Embryonic facial prominence (tissue), 1 donor: ENCODE measurements at regions not wholly inside any gene's neighbourhood (a gene's known extent, or its start where the extent isn't known, plus 50 kb on each side); places are given as distances from the start of the nearest gene placed in this dataset.
"Not testable (repeated sequence)": the region's sequence is repeated elsewhere in the genome, so short reads cannot be mapped to it uniquely, and the experiment has no call there.

Experiments
- DNase-seq: peaks from one replicate; pipeline ENCODE4 v3.0.0-alpha.2; 2016; ENCODE audit errors: extremely low spot score

DNA sequence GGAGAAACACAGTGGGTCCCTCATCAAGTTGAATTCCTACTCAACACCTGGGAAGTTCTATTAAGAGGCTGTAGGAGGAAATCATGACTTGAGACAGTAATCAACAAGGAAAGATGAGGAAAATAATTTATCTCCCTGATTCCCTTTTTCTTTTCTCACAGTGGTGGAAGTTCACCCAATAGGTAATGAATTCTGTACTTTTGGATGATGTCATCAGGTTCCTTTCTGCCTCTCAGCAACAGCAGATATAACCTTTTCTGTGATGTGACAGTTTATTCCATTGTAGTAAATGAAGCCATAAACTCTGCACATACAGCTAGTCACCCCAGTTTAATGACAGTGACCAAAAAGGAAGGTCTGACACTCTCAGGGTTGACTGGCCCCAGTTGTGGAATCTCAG lies 1265.0 kb downstream of the NXPH1 start:
- no peak for DNase-seq

DNA sequence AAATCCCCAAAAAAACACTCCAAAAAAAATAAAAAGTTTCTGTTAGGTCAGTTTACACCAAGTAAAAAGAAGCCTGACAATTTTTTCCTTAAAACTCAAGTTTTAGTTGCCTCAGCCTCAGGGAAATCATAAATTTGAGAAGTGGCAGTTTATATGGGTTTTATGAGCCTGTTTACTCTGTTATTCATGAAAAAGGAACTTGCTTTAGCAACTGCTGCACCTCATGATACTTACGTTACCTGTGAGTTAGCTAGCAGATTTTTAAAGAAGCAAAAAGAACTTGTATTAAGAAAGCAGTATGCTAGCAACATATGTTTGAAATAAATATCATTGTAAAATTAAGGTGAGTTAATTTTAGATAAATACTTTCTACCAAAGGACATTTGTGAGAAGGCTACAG lies 1264.5 kb upstream of the PHF14 start:
- no peak for DNase-seq

DNA sequence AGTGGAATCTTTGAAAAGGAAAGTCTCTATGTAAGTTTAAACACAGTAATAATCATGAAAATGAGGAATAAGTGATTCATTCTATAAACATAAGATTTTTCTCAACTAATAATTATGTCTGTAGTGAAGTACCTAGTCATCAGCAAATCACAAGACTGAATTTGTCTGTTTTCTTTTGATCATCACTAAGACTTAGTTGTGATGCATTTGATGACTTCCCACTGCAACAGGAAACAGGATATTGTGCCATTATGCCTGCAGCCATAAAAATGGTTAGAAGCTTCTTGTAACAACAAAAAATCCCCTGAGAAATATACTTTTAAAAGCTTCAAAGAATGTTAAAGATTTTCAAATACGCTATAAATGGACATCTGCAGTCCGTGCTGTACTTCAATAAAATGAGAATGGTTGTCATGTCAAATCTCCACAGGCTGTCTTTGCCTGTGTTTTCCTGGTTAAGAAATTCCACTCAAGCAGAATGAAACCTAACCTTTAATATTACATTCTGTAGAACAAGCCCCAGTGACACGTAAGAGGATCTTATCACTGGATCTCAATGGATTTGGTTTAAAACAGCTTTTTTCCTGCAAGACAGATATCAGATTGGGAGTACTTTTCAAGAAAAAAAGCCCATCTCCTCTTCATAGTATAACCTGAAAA lies 1262.3 kb upstream of the PHF14 start:
- no peak for DNase-seq

DNA sequence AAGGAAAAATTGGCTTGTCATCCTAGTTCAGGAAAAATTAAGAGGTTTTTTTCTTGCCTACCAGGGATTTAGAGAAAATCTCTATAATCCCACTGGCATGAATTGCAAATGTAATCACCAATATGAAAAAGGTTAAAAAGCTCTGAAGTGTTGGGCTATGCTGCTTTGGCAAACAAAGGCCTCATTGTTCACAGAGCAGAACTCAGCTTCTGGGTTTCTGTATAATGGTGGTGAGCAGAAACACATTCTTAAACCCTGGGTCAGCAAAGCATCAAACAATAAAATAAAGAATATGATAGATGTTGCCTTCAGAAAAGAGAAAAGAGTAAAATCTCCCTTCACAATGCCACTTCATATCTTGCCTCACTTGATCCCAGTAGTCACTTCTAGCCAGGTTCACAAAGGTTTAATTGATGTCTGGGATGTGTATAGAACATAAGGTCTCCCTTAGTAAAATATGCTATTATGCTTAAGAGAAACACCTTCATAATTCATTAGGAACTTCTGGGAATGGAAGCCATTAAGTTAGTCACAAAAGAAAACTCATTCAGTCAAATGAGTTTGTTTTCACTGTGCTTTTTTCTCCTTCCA lies 1255.5 kb upstream of the PHF14 start:
- no peak for DNase-seq

DNA sequence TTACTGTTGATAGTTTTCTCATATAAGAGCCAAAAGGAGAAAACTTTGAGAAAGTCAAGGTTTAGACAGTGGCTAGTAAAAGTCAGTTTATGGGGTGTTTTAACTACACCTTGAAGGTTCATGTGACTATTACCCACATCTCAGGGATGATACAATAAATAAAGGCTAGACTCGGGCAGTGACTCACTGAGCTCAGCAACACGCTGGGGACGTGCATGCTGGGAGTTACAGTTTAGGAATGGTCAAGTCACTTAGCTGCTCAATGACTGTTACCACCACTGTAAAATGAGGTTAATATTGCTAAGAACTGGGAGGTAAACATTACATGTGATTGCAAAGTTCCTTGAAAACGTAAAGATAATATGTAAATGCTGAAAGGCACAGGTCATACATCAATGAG lies 1254.4 kb upstream of the PHF14 start:
- no peak for DNase-seq

DNA sequence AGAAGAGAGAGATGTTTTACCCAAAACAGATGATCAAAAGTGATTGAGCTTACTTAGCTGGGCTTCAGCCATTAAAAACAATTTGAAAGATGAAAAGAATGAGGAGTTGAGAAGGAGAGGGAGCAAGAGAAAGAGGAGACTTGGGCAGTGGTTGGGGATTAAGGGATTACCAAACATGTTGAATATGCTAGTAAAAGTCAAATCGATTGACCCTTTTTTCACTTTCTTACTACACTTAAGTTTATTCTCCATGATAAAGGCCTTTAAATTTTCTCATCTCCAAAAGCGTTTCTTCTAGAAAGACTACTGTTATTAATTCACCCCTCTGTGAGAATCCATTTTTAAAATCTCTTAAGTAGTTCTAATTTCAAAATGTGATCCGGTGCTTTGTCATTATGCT lies 1254.0 kb upstream of the PHF14 start:
- DNase-seq: no peak

DNA sequence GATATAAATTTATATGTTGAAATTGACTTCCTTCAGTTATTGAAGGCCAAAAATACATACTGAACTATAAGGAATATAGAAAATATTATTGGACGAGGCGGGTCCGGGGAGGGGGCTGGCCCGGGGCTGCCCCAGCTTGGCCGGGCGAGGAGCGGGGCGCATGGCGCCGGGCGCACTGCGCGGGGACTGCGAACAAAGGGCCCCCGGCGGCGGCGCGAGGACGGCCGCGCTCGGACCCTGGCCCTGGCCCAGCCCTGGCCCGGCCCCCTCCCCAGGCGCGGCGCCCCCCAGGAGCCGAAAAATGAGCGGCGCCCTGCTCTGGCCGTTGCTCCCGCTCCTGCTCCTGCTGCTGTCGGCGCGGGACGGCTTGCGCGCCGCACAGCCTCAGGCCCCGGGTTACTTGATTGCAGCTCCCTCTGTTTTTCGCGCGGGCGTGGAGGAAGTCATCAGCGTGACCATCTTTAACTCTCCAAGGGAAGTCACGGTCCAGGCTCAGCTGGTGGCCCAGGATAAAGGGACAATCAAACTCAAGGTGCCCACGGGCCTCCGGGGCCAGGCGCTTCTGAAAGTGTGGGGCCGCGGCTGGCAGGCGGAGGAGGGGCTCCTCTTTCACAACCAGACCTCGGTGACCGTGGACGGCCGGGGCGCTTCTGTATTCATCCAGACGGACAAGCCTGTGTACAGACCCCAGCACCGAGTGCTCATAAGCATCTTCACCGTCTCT lies 1247.6 kb upstream of the PHF14 start:
- DNase-seq: not testable (repeated sequence)

DNA sequence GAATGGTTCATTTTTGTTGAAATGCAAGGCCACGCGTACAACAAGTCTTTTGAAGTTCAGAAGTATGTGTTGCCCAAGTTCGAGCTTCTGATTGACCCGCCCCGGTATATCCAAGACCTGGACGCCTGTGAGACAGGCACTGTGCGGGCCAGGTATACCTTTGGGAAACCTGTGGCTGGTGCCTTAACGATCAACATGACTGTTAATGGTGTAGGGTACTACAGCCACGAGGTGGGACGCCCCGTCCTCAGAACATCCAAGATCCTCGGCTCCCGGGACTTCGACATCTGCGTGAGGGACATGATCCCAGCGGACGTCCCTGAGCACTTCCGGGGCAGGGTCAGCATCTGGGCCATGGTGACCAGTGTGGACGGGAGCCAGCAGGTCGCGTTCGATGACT lies 1246.9 kb upstream of the PHF14 start:
- not testable (repeated sequence) for DNase-seq

DNA sequence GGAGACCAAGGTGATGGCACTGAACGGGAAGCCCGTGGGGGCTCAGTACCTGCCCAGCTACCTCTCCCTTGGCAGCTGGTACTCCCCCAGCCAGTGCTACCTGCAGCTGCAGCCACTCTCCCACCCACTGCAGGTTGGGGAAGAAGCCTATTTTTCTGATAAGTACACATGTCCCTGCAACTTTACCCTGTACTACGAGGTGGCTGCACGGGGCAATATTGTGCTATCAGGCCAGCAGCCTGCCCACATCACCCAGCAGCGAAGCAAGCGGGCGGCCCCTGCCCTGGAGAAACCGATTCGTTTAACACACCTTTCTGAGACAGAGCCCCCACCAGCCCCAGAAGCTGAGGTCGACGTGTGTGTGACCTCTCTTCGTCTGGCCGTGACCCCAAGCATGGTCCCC lies 1246.2 kb upstream of the PHF14 start:
- not testable (repeated sequence) for DNase-seq

DNA sequence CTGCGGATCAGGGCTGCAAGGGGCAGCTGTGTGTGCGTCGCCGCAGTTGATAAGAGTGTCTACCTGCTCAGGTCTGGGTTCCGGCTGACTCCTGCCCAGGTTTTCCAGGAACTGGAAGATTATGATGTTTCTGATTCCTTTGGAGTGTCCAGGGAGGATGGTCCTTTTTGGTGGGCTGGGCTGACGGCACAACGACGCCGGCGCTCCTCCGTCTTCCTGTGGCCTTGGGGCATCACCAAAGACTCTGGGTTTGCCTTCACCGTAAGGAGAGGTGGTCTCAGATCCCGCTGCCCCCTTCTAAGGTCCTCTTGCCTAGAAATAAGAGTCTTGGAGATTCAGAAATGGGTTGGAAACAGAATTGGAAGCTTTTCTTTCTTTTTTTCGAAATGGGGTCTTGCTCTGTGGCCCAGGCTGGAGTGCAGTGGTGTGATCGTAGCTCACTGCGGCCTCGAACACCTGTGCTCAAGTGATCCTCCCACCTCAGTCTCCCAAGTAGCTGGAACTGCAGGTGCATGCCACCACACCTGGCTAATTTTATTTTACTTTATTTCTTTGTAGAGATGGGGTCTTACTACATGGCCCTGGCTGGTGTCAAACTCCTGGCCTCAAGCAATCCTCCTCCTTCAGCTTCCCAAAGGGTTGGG lies 1245.5 kb upstream of the PHF14 start:
- DNase-seq: not testable (repeated sequence)

DNA sequence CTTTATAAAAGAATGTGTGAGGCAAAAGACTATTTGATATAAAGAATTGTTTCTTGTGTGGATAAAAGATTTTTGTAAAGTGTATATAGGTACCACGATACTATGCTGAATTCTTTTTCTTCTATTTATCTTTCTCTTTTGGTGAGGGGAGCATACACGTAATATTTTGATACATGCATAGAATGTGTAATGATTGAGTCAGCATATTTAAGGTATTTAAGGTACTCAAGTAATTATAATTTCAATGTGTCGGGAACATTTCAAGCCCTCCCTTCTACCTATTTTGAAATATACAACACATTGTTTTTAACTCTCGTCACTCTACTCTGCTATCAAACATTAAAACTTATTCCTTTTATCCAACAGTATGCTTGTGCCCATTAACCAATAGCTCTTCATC lies 1221.6 kb upstream of the PHF14 start:
- DNase-seq: no peak

DNA sequence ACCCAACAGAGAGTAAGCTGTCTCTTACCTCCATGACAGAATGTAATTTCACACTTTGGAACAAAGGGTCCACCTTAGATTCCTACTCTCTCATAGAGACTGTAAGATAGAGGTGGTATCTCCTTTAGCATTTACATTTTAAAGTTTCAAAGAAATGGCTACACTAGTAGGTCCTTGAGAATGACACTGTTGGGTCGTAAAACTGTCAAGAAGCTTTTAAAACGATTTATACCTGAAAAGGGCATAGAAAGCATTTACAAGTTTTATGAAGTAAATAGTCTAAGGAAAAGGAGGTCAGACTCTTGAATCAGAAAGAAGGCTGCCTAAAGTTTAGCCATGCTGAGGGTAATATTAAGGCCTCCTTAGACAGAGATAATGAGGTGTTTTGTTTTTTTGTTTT lies 1212.4 kb upstream of the PHF14 start:
- no peak for DNase-seq

DNA sequence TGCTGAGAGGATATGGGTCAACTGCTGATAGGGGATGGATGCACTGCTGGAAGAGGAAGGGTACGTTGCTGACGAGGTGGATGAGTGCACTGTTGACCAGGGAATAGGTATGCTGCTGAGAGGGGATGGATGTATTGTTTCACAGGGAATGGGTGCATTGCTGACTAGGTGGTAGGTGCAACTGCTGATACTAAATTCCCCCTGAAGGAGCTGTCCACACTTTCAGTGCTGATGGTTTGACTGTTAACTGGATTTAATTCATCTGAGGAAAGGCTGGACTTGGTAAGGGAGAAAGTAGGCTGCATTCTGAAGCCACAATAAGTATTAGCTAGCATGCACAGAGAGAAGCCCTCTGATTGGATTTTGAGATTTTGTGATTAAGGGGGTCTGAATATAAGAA lies 1196.8 kb upstream of the PHF14 start:
- no peak for DNase-seq

DNA sequence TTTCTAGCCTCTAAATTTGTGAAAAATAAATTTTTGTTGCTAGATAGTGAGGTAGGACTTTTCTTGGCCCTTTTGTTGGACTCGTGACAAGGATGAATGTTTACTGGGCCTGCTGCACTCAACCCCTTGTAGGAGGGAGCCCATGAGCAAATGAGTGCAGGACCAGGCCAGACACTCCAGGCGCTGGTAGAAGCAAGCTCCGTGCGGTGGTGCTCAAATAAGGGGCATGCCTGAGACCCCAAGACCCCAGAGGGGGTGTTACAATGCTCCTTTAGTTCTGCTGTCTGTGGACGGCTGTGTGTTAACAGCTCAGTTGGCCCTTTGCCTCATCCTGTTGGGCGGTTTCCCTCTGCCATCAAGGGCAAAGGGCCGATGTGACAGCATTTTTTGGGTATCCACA lies 1195.3 kb upstream of the PHF14 start:
- DNase-seq: no peak

DNA sequence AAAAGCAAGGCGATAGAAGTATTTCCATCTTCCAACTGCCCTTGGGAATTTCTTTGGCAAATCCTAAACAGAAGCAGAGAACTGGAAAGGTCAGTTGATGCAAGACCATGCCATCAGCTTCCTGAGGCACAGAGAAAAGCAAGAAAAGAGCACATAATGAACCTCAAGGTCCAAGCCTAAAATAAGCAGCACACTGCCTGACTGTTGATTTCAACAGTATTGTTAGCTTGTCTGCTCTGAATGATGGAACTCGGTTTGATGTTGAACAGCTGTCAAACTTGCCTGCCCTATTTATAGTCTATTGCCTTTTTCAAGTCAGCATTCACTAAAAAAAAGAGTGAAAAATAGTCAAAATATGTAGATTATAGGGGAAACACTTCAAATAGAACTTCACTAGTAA lies 1192.0 kb upstream of the PHF14 start:
- DNase-seq: no peak

DNA sequence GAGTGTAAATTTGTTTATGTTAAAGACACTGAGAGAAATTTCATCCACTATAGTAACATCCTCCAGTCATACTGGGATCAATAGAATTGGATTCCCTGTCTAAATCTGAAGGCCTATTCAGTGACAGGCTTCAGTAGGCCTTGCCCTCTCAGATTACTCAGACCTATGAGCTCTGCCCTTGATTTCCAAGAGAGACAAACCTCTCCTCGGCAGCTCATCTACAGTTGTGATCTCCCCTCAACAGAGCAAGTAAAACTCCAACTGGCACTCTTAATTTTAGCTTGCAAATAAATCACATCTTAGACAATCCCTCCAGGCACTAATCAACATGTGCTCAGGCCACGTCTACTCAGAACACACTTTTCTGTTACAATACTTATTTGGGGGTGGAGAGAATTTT lies 1191.4 kb upstream of the PHF14 start:
- DNase-seq: no peak

DNA sequence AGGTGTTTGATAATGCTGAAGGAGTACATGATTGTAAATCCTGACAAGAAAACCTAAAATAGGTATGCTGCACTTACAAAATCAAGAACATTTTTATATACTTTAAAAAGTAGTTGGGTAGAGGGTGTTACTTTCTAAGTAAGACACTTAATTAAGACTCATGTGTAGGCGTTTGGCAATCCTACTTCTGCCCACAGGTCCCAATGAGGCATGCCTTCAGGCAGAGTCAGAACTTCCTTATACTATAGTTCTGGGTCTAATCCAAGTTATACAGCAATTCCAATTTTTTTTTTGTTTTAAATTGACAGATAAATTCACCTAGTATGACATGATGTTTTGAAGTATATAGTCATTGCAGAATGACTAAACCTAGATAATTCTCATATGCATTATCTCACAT lies 1188.5 kb upstream of the PHF14 start:
- DNase-seq: no peak

DNA sequence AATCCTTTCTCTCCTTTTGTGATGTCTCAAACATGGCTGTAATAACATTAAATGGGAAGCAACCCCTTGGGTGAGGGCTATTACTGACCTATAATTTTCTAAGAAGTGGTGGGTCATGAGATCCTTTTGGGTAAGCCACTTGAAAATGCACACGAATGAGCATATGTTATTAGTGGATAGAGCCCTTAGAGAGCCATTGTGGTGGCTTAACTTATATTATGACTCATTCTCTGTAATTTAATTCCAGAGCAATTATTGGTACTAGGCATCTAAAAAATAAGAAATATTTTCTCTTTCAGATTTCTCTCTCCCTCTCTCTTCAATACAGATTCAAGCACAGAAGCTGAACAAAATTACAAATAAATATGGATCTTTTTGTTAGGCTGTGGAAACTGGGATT lies 1177.4 kb upstream of the PHF14 start:
- DNase-seq: no peak

DNA sequence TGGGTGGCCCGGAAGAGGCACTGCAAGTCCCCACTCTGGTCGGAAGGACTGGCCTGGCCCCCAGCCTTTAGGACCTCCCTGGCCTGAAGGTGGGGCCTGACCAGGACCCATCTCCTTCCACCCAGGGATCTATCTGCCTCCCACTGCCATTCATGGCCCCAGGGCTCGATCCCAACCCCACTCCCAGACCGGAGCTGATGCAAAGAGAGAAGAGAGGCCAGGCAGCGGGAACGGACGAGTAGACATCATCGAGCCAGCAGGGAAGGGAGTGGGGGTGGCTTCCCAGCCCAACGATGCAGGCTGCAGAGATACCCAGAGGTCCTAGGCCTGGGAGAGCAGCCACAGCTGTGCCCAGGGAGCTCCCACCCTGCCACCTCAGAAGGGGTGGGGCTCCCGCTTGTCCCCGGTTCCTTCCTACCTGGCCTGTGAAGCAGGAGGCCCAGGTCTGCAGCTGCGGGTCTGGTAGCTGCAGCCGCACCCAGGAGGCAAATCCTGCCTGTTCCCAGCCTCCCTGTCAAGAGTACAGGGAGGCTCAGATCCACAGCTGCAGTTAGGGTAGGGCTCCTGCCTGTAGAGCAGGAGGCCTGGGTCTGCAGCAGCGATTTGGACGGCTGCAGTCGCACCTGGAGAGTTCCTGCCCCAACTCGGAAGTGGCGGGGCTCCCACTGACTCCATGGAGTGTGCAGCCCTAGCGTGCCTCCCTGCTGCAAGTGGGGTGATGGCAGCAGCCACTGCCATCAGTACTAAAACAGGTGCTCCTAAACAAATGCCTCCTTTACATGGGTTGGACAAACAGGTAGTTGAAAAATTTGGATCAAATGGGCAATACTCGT lies 1151.0 kb upstream of the PHF14 start:
- no peak for DNase-seq

DNA sequence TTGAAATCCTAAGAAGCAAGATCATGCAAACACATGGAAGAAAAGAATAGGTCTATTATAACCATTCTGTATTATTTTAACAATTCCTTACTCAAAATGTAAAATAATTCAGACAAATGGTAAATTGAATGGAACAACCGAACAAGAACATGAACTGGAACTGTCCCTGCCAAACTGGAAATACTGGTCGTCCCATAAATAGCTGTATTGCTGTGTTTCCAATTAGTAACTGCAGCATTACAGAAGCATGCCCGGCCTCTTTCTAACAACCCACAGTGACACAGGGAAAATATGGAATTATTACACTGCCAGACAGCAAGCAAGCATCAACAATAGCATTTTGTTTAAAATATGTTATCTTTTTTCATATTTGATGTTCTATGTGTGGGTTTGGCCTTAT lies 1138.5 kb upstream of the PHF14 start:
- DNase-seq: no peak

DNA sequence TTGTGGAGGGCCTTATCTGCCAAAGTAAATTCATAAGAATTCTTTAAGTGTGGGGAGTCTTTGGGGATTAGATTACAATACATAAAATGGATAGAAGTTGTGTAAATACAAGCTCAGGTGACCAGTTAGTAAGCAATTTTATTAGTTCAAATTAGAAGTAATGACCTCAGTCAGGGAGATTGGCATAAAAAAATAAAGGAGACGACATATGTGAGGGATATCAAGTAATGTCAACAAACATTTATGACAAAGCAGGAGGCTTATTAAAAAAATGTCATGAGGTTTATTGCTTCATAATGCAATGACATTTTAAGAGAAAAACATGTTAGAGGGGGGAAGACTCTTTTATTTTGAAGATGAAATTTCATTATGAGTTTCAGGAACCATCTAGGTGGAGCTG lies 1137.0 kb upstream of the PHF14 start:
- no peak for DNase-seq

DNA sequence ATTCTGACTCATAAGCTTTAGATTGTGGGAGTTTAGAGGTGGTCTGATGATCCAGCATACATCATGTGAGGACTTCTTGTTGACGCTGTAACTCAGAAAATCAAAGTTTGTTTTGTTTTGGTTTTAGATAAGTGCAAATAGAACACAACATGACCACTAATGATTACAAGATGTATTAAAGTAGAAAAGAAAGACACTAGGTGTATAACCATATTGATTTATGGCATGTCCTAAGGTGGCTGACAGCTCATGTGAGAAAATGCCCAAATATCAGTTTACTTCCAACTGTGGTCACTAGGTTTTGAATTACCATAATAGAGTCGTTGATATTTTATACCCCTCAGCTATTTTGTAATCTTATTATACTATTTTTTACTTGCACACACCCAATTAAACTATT lies 1131.4 kb upstream of the PHF14 start:
- DNase-seq: no peak
